Stimulated activated CD4-positive, alpha-beta T cell treated with anti-CD3 and anti-CD28 coated beads, Interleukin-1b, Interleukin-23, amount 100 ng/mL, for 1 hour (primary cell): ENCODE measurements at regions not wholly inside any gene's neighbourhood (a gene's known extent, or its start where the extent isn't known, plus 50 kb on each side); places are given as distances from the start of the nearest gene placed in this dataset.
"Not testable (repeated sequence)": the region's sequence is repeated elsewhere in the genome, so short reads cannot be mapped to it uniquely, and the experiment has no call there.

Source experiments
- DNase-seq, 2 donors: peaks; one replicate each; pipeline ENCODE4 v3.0.0-alpha.2; 2020; ENCODE audit warnings: low read depth in 2 of 2

DNA sequence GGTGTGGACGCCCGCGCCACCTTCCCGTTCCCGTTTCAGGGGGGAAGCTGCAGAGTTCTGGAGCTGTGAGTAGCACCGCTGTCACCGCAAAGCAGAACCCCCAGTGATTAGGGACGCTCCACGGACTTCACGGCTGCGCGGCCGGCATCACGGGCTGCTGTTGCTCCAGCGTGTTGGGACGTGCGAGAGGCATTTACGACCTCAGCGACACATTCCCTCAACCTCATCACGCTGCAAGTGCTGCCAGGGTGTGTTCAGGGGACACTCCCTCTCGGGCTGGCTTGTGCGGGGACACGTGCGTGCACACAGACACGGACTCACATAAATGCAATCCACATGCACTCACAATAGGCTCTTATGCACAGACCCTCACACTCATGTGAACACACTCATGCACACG is 187.9 kb downstream of the NPIPB11 start:
- not testable (repeated sequence) for DNase-seq

DNA sequence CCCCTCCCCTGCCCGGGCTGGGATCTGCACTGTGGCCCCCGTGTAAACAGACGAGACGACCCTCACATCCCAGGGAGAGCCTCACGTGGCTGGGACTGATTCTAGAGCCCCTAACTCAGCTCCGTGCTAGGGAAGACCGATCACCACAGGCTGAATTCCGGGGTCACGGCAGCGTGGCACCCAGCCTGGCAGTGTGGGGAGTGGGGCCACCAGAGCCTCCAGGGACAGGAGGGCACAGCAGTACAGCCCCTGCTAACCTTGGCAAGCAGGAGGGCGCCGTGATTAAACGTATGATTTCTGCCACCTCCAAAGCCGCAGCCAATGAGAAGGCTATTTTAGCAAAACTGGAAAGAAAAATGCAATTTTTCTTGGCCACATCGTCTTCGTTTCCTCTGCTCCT is 188.3 kb downstream of the NPIPB11 start:
- not testable (repeated sequence) for DNase-seq

DNA sequence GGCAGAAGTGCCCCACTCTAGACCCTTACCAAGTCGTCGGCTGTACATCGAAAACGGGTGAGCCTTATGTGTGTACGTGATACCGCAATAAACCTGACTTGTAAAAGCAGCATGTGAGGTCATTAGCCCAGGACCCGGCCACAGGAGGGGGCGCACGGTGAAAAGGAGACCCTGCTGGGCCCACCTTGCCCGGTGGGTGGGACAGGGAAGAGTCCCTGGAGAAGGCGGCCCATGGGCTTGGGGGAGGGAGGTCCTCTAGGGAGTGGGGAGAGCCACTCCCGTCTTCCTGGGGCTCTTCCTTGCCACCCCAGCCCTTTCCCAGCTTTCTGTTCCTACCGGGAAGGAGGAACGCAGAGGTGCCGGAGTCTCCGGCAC is 188.8 kb downstream of the NPIPB11 start:
- DNase-seq = not testable (repeated sequence)

DNA sequence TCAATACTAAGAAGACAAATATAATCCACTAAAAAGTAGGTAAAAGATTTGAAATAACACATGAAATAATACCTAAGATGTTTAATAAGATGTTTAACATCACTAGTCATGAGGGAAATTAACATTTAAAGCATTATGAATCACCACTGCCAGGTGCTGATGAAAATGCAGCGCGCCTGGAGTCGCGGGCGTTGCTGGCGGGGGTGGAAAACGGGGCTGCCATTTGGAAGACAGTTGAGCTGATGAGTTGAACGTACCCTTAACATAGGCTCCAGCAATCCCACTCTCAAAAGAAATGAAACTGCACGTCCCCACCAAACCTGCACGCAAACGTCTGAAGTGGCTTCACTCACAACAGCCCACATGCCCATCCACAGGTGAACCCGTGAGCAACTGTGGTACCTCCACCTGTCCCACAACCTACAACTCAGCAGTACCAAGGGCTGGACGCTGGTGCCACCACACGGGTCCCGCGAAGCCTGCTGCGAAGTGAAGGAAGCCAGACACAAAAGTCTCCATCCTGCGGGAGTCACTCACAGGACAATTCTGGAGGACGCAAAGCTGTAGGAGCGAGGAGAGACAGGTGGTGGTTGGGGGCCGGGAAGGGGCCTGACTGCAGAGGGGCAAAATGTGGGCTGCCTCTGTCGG is 189.3 kb downstream of the NPIPB11 start:
- not testable (repeated sequence) for DNase-seq

DNA sequence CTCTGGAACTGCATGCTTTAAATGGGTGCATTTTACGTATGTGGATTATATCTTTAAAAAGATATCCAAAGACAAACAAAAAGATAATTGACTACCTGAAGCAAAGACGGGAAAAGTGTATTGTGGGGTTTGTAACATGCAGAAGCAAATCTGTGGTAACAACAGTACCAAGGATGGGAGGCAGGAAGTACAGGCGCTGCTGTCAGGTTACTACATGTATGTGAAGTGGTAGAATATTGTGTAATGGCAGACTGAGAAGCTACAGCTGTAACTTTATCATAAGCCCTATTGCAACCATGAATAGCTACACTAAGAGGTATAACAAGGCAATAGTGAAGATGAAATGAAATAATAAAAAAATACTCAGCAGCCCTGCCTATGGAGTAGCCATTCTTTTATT is 192.7 kb downstream of the NPIPB11 start:
- not testable (repeated sequence) for DNase-seq

DNA sequence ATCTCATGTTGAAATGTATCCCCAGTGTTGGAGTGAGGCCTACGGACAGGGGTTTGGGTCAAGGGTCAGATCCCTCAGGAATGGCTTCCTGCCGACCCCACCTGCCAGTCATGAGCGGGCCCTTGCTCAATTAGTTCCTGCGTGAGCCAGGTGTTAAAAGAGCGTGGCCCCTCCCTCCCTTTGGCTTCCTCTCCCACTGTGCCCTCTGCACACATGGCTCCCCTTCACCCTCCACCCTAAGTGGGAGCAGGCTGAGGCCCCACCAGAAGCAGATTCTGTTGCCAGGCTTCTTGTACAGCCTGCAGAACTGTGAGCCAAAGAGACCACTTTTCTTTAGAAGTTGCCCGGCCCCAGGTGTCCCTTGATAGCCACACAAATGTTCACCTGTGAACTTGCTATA is 193.3 kb downstream of the NPIPB11 start:
- DNase-seq = not testable (repeated sequence)

DNA sequence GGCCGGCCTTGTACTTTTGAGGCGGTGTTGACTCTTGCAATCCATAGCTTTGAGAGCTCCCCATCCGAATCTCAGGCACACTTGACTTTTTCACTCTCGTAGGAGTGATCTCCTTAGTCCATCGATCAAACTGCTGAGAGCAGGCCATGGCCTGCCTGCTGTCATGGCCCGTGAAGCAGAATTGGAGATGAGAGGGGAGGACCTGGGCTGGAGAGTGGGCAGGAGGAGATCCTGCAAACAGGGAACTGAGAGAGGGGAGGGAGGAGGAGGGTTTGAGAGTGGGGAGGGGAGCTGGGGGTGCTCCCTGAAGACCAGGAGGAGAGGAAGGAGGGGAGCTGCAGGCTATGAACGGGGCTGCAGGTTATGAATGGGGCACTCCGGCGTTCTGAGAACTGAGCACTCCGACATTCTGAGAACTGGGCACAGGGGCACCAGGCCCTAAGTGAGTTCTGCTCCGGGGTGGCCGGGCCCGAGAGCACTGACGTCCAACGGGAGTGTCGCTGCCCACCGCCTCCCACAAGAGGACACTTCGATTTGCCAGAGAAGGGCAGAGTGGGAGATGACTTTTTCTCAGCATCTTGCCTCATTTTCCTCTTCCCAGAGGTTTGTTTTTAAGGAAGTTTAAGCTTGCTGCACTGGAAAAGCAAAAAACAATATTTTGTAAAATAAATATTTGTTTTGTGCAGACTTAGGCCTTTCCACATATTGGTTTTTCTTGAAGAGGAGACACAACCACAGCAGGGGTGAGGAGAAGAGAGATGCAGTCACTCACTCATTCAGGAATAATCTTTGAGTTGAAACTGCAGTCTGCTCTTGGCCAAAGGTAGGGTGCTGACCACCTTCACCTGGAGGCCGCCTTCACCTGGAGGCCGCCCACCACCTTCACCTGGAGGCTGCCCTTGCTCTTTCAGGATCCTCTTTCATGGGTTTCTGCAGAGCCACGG is 194.2 kb downstream of the NPIPB11 start:
- DNase-seq = not testable (repeated sequence)

DNA sequence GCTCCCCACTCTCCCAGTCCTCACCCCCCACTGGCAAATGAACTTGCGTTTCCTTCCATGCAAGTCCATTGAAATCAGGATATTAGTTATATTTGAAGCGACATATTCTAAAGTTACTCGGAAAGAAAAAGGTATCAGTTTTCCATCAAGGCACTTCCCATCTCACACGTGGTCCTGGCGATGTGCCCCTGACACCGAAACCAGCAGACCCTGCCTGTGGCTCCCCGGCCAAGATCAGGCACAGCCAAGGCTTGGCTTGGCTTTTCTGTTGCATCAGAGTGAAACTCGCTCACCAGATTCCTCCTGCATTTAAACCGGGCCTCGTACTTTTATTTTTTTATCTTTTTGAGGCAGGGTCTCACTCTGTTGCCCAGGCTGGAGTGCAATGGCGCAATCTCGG is 195.1 kb downstream of the NPIPB11 start:
- not testable (repeated sequence) for DNase-seq

DNA sequence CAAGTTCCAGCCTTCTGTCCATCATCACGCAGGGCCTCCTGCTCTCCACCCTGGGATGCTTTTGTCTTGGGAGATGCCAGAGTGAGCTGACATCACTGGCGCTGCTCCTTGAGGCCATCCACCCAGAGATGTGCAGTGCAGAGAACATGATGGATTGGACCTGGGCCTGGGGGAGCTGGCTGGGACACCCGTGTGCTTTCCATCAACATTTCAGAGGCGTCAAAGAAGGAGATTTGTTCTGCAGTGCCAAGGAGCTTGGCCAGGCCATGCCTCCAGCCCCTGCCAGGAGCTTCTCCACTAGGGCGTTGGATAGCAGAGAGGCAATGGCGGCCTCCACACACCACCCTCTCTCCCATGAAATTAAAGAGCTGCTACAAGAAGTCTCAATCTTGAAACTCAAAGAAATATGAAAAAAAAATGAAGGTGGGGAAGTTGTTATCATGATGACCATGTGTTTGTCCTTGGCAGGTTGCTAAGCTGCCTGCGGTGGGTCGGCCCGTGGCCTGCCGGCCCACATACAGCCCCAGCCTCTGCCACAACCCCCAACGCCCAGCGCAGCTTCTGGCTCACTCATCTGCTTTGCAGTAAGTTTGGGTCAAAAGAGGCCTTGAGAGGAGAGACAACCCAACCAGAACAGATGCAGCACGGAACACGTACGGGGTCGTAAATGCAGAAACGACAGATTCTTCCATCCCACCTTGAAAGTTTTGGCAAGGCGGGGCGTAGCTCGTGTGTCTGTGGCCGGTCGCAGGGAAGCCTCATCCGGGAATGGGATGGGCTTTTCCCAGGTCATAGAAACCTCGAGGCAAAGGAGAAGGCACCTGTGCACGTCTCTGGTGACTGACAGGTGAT is 196.0 kb downstream of the NPIPB11 start:
- DNase-seq = not testable (repeated sequence)

DNA sequence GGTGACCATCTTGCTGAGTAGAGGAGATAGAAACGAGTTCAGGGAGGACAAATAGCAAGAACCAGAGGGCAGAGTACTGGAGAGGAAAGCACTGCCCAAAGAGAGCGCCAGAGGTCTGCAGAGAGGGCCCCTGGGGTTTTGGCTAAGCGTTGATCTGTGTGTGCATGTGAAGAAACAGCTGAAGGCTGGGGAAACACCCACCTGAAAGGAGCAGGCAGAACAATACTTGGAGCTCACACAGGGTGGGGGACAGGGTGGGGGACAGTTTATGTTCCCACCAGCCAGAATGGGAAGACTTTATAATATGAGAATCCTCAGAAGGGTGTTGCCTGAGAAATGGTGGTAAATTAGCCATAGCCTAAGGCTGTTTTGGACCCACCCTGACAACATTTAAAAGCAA is 200.4 kb downstream of the NPIPB11 start:
- DNase-seq = not testable (repeated sequence)

DNA sequence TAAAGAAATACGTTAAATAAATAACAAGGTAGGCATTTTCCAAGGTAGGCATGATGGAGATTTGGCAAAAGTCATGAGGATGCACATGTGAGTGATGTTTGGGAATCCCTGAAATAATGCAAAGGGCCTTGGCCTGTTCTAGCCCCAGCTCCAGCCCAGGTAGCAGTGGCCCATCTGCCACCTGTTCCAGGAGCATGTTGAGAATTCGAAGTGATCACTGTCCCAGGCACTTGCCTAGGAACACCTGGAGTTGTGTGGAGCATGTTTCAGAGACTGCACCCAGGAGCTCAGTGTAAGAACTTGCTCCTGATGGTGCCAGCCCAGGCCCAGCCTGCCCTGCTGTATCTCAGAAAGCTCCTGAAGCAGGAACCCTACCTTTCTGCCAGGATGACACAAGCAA is 201.4 kb downstream of the NPIPB11 start:
- not testable (repeated sequence) for DNase-seq

DNA sequence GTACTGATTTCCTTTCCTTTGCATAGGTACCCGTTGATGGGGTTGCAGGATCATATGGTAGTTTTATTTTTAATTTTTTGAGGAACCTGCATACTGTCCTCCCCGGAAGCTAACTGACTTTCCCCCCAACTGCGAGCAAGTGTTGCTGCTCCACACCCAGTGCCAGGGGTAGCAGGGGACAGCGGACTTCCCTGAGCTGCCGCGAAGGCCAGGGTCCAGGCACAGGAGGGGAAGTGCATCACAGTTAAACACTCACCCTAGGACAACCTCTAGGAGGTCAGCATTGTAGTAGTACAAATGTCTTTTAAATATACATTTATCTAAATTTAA is 201.7 kb downstream of the NPIPB11 start:
- no peak for DNase-seq

DNA sequence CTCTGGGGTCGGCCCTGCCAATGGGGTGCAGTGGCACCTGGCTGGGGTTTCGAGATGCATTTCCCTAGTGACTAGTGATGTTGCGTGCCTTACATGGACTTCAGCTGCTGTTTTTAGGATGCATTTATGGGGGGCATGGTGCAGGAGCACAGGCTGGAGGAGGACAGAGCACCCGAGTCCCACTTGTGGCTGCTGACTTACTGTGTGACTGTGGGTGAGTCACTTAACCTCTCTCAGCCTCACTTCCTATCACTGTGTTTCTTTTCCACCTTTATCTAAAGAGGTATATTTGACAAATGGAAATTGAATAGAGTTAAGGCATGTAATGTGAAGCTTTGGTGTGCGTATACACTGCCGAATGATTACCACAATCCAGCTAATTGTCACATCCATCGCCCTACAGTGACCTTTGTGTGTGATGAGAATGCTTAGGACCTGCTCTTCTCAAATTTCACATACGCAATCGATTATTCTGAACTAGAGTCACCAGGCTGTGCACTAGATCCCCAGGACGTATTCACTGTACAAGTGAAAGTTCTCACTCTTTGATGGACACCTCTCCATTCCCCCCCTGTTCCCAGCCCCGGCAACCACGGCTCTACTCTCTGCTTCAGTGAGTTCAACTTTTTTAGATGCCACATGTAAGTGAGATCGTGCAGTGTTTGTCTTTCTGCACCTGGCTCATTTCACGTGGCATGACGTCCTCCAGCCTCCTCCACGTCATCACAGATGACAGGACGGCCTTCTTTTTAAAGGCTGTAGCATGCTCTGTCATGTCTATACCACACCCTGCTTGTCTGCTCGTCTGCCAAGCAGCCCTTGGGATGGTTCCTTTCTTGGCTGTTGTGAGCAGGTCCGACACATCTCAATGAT is 202.3 kb downstream of the NPIPB11 start:
- DNase-seq = not testable (repeated sequence)

DNA sequence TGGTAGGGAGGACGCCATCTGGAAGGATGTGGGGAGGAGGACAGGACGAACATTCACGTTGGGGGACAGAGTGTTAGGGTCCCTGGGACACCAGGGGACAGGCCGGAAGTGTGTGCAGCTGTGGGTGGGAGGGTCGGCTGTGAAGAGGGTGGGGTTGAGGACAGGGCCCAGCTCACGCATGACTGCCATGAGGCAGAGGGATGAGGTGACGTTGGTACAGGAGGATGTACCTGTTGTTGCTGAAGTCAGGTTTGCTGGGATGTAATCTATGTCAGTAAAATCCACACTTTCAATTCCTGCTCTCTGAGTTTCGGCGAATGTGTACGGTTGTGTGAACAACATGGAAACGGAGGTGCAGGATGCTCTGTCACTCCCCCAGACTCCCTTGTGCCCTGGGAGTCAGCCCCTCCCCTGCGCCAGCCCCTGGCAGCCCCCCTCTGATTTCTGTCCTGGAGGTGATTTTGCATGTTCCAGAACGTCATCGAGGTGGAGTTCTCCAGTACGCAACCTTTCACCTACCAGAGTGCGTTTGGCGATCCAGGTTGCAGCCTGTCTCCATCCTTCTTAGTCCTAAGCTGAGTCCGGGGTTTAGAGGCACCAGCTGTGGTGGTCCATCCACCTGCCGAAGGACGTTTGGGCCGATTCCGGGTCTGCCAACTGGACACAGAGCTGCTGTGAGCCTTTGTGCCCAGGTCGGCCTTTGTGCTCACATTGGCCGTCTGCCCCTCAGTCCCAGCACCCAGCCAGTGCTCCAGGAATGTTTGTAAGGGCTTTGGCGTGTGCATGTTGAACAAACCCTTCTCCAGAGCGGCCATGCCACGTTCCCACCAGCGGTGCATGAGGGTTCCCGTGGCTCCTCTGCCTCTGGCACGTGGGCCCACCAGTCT is 203.2 kb downstream of the NPIPB11 start:
- not testable (repeated sequence) for DNase-seq

DNA sequence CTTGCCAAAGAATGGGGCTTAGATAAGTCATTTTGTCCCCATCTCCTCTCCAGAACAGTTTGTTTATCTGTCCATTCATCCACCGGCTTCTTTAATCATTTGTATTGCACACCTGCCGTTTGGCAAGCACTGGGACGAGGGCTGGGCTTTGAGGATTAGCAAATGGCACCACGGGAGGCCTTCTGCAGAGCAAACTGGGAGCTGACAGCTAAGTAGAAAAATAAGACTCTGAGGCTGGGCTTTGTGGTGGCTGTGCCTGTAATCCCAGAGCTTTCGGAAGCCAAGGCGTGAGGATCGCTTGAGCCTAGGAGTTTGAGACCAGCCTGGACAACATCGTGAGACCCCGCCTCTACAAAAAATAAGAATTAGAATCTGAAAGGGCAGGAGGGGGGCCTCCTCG is 203.9 kb downstream of the NPIPB11 start:
- DNase-seq = not testable (repeated sequence)

DNA sequence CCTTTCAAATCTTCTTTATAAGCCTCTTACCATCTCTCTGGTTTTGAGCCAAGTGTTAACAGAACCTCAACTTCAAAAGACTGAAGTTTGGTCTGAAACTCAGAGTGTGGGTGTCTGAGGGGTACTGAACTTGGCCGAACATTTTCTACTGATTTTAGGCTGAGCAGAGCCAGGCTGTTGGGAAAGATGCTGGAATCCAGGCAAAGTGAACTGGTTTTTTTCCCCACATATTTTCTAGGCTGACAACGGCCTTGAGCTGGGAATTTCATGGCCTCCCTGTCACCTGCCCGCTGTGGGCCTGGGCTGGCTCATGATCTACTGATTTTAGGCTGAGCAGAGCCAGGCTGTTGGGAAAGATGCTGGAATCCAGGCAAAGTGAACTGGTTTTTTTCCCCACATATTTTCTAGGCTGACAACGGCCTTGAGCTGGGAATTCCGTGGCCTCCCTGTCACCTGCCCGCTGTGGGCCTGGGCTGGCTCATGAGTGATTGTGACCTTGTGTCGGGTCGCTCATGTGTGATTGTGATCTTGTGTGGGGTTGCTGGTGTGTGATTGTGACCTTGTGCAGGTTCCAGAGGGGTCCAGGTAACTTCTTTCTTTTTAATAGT is 204.4 kb downstream of the NPIPB11 start:
- not testable (repeated sequence) for DNase-seq

DNA sequence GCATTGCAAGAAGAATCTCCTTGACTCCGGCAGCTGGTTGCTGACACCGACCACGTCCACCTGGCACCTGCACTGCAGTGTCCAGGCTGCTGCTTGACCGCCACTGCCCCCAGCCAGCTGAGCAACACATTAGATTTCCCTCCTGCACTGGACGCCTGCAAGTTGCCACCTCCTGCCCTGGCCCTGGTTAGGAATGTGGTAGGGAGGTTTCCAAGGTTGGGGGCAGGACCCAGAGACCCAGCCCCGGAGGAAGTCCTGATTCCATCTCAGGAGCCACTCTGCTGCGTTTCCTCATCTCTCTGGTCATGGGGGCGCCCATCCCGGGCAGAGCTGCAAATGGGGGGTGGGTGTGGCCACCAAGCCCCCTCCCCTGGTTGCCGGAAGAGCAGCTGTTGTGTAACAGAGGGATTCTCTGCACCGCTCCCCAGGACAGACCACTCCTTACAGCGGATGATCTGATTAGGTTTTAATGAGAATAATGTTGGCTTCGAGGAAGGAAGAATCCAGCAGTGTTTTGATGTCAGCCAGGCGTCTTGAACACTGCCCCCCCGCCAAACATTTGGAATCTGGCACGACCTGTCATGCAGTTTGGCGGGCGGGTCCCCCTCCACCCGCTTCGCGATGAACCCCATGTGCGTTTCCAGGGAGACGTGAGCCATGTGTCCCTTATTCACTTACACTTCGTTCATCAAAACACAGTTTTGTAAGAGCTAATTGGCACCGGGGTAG is 205.1 kb downstream of the NPIPB11 start:
- DNase-seq = not testable (repeated sequence)

DNA sequence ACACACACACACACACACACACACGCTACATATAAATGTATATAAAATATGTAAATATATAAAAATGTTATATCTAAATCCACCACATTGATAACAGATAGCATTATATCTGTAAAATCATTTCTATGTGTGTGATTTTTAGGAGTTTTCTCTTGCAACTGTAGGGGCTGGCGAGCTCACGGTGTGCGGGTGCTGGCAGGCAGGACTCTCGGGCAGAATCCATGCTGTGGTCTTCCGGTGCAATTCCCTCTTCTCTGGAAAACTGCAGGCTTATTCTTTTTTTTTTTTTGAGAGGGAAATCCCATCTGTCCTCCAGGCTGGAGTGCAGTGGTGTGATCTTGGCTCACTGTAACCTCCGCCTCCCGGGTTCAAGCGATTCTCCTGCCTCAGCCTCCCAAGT is 205.8 kb downstream of the NPIPB11 start:
- not testable (repeated sequence) for DNase-seq

DNA sequence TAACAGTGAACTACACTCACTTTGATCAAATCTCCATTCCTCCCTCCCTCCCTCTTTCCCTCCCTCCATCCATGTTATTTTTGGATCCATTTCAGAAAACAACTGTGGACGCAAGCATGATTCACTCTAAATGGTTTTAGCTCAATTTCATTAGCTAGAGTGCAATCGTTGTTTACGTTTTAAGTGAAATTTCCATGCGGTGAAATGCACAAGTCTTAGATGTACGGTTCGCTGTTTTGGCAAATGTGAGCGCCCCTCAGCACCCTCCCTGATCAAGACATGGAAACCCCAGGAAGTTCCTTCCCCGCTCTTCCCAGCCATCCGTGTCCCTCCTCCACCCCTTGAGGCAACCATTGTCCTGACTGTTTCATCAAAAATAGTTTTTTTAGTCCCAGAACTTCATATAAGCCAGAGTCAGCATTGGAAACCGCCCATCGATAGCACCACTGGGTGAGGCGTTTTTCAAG is 206.3 kb downstream of the NPIPB11 start:
- not testable (repeated sequence) for DNase-seq
